GM12872 (cell line): ENCODE measurements at regions not wholly inside any gene's neighbourhood (a gene's known extent, or its start where the extent isn't known, plus 50 kb on each side); places are given as distances from the start of the nearest gene placed in this dataset.

Source experiments
- TF ChIP-seq, protein P1 (sequence below): IDR thresholded peaks from 3 replicates; pipeline ENCODE4 v1.5.1; 2011; ENCODE audit warnings: low read depth, mild to moderate bottlenecking, low read length, moderate library complexity; ENCODE audit not compliant: insufficient read depth

DNA sequence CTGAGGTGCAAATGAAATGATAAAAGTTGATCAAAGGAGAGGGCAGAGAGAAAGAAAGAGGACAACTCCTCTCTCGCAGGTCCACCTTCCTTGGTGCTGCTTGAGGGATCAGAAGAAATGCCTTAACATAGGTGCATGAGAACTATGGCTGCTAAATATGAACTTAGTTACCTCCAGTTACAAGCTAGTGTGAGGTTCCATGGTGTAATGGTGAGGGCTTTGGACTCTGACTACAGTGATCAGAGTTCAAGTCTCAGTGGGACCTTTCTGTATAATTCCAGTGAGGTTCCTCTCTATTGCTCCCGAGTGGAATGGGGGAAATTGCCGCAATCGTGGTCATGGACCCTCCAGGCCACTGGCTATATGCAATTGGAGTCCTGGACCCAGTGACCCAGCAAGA, 387.3 kb downstream of the FAM72C start:
- TF ChIP-seq, protein P1, sequence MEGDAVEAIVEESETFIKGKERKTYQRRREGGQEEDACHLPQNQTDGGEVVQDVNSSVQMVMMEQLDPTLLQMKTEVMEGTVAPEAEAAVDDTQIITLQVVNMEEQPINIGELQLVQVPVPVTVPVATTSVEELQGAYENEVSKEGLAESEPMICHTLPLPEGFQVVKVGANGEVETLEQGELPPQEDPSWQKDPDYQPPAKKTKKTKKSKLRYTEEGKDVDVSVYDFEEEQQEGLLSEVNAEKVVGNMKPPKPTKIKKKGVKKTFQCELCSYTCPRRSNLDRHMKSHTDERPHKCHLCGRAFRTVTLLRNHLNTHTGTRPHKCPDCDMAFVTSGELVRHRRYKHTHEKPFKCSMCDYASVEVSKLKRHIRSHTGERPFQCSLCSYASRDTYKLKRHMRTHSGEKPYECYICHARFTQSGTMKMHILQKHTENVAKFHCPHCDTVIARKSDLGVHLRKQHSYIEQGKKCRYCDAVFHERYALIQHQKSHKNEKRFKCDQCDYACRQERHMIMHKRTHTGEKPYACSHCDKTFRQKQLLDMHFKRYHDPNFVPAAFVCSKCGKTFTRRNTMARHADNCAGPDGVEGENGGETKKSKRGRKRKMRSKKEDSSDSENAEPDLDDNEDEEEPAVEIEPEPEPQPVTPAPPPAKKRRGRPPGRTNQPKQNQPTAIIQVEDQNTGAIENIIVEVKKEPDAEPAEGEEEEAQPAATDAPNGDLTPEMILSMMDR = no peak

DNA sequence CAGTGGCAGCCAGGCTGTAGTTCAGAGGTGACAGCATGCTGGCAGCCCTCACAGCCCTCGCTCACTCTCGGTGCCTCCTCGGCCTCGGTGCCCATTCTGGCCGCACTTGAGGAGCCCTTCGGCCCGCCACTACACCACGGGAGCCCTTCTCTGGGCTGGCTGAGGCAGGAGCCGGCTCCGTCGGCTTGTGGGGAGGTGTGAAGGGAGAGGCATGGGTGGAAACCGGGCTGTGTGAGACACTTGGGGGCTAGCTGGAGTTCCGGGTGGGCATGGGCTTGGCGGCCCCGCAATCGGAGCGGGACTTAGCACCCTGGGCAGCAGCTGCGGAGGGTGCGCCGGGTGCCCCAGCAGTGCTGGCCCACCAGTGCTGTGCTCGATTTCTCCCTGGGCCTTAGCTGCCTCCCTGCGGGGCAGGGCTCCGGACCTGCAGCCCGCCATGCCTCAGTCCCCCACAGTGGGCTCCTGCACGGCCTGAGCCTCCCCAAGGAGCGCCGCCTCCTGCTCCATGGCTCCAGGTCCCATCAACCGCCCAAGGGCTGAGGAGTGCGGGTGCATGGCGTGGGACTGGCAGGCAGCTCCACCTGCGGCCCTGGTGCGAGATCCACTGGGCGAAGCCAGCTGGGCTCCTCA, 396.8 kb downstream of the FAM72C start:
- TF ChIP-seq, protein P1 = no peak

DNA sequence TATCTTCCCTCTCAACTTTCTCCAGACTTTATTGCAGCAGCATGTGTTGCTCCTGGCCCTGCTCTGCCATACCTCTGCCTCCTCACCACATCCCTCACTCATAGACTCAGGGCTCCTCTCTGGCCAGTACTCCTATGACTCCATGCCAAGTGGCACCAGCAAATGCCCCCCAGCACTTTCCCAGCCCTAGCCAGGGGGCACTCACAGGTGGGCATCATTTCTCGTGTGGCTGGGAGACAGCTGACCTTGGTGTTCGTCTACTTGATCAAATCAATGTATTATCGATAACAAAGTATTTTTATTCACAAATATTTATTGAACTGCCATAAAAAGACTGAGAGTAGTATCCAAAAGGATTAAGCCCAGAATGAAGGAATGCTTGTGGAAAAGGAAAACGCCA, 418.2 kb downstream of the FAM72C start:
- TF ChIP-seq, protein P1 = no peak

DNA sequence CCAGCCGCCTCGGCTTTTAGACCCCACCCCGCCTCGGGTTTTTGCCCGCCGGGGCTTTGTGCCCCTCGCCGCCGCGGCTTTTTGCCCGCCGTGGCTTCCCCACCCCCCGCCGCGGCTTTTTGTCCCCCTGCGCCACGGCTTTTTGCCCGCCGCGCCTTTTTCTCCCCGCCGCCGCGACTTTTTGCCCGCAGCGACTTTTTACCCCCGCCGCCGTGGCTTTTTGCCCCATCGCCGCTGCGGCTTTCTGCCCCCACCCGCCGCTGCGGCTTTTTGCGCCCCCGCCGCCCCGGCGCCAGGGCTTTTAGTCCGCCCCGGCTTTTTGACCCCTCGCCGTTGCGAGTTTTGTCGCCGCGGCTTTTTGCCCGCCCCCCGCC, 474.4 kb downstream of the FAM72C start:
- TF ChIP-seq, protein P1 = no peak
